ENCODE measurements at regions not wholly inside any gene's neighbourhood (a gene's known extent, or its start where the extent isn't known, plus 50 kb on each side); places are given as distances from the start of the nearest gene placed in this dataset.

GRCh38 chr12:114738460-114739184 is 54.6 kb upstream of the TBX3 start:
- no peak for TF ChIP-seq CTCF (conservative IDR thresholded peaks at IDR 0.05; ENCODE audit: low read depth, low read length)
- TF ChIP-seq EZH2 (IDR thresholded peaks at IDR 0.05; ENCODE audit: low read length, unreplicated experiment) = no peak
- TF ChIP-seq EZH2phosphoT487 (IDR thresholded peaks at IDR 0.05; ENCODE audit: borderline replicate concordance, low read length) = no peak
